Renal cortical epithelial cell (primary cell): ENCODE measurements at regions not wholly inside any gene's neighbourhood (a gene's known extent, or its start where the extent isn't known, plus 50 kb on each side); places are given as distances from the start of the nearest gene placed in this dataset.

Experiments
- DNase-seq: peaks from one replicate; pipeline ENCODE4 v3.0.0-alpha.2; 2011; ENCODE audit warnings: low read depth

DNA sequence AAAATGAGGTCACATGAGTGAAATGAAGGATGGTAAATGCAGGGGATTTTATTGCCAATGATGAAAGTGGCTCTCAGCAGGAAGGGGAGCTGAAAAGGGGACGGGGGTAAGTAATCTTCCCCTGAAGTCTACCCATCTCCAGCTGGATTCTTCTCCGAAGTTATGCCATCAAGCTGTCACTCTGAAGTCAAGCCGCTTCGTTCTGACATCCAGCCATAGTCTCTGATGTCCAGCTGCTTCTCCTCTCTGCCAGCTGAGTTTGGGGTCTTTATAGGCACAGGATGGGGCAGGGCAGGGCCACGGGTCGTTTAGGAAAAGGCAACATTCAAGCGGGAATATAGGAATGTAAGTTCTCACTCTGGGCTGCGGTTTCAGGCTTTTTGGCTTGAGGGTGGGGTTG, 181.9 kb upstream of the ANO3 start:
- no peak for DNase-seq

DNA sequence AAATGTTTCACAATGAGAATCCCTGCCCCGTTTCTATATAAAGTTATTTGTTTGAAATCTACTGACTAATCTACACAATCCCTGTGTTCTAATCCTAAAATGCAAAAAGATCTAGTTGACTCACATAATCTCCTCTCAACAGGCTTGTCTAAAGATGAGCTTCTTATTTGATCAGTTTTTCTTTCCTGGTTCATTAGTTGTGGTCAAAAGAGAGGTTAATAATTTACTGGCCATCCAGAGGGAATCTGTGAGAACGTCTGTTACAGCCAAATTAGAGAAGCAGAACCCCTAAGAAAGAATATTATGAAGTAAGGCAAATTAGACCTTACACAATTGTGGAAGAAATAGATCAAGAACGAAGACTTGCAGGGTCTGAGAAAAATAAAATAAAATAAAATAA, 173.7 kb upstream of the ANO3 start:
- DNase-seq = peak; percentile 72

DNA sequence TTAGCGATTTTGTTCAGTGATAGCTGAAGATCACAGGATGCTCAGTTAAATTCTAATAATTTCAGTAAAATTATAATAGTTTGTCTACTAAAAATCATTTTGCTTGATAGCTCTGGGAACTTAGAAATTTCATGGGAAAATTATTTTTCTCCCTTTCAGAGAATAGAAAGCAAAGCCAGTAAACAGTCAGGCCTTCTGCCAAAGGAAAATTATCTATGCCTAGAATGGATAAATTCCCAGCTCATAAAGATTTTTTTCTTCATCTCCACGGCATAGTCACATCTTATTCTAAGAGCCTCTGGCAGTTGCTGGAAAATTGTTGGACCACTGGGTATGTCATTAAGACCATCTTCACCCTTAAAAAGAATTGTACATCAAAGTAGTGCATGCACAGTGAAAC, 169.6 kb upstream of the ANO3 start:
- DNase-seq = no peak

DNA sequence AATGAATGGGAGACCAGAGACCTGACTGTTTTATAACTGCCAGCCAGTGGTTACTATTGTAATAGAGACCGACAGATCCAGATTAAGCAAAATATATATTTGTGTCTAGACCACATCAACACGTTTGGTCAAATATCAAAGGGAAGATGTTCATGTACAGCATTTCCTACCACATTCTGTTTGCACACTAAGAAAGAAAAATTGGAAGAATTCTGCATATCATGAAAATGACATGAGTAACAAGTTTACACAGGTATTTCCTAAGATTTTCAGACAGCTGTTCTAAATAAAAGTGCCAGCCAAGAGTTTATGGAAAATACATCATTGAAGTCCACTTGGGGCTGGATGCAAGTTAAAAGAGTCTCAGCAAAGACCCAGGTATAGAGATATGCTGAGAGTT, 145.5 kb upstream of the ANO3 start:
- no peak for DNase-seq

DNA sequence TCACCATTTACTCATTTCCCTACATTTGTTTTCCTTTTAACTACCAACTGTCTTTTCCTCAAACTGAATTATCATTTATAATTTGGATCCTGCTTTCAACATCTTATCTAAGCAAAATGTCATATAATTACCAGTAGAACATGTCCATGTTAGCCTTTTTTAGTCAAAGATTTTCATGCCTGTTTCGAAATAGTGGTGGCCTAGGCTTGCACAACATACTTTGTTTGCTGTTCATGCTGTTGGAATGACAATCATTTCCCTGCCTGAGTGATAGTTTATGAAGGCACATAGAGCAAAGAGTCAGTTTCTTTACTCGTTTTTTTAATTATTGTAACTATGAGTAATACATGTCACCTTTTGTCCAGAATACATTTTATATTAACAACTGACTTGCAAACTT, 144.3 kb upstream of the ANO3 start:
- peak; percentile 96 for DNase-seq

DNA sequence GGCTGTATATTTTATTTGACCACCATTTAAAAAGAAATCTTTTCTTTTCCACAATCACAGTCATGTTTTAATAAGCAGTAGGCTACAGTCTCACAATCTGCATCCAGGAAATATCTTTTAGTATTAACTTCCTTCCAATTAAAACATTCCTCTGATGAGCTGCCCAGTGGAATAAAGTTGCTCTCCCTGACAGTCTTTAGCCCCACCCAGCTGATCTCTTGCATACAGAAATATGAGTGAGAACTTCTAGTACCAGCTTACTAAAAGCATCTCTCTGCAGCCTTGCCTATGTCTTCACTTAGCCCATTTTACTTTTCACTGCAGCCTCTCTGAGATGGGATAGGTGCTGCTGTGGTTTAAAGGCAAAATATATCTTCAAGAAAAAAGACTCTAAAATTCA, 143.4 kb upstream of the ANO3 start:
- DNase-seq = peak; percentile 23

DNA sequence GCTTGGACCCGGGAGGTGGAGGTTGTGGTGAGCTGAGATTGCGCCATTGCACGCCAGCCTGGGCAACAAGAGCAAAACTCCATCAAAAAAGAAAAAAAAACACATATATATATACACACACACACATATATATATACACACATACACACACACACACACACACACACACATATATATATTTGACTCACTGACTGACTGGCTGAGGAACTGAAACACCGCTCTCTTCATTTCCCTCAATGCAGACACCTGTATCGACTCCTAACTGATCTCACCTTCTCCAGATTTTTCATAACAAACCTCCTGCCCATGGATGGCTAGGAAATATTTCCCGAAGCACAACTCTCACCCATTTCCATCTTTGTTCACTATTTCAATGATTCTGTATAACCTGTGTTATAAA, 140.7 kb upstream of the ANO3 start:
- DNase-seq = no peak

DNA sequence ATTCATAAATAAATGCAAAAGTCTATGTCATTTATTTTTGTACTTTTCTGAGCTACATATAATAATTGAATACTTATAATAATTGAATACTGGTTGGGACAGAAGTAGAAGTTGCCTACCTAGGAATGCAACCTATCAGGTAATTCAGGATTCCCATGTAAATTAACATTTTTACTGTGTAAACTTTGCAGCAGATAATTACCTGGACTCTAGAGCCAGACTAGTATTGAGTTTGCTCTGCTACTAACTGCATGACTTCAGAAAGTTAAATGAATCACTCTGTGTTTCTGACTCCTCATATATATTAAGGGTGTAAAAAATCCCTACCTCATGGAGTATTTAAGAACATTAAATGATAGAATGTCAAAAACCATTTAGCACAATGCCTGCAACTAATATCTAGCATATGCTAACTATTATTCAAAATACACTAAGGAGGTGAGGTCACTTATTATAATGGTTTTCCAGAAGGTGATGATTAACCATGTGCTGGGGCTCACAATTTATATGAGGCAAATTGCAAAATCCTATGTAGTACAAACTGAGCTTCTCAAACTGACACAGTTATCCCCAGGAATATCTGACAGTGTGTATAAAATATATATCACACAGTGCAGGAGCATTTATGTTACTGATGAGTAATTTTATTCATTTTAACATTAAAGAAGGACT, 138.1 kb upstream of the ANO3 start:
- DNase-seq = peak; percentile 65

DNA sequence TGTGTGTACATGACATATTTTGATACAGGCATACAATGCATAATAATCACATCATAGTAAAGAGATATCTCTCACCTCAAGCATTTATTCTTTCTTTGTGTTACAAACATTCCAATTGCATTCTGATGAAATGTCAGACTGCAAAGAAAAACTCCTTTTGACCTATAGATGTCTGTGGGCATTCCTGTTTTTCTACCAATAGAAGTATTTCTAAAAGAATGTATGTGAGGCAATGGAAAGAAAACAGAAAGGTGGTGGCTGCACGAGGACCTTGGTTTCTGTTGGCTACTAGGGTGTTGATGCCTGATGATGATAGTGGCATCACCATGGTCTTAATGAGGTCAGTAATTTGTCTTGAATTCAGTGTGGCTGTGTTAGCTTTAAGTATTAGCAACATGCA, 137.0 kb upstream of the ANO3 start:
- no peak for DNase-seq

DNA sequence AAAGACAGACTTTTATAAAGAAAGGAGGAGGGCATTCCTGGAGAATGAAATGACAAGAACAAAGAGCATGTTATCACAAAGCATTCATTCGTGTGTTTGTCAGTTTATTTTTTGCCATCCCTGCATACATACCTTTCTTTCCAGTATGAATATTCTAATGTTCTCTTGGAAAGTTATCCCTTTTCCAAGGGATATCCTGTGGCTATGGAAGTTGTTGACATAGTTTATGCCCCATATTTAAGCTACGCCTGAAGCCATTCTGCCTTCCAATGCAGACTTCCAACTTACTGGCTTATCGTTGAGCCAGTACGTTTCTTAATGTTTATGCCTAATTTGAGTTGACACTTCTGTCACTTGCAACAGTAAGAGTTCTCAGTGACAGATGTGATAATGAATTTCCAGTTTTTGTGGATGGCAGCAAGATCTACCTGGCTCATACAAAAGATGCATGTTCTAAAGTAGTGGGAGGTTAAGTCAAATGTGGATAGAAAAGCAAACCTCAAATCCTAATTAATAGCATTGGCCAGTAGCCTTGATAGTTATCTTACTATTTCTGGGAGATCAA, 133.3 kb upstream of the ANO3 start:
- no peak for DNase-seq

DNA sequence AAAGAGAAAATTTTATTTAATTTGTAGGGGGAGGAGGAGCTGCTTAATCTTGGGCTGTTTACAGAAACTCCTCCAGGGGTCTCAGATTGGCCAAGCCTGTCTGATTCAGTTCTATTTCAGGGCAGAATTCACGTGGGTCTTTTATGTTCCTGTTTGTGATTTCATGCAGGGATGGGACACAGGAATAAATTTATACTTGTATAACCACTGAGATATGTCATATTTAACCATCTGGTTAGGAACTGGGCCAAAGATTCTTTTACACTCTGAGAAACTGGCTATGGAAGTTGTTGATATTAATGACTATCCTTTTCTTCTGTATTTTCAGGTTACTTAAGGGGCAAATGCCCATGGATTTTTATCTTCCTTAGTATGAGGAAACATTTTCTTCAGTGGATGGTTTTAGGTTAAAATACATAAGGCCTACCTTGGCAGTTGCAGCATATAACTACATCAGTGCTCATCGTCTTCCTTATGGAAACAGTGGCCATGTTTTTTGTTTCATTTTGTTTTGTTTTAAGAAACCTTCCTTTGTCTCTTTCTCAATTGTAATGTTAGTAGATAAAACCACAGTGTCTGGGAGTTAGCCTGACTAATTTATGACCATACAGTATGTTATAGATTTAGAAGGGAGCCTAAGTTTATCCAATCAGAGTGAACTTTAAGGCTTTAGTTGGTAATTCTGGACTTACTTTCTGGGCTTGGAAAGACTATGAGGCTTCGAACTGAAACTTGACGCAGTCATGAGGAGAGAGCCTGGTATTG, 132.4 kb upstream of the ANO3 start:
- no peak for DNase-seq

DNA sequence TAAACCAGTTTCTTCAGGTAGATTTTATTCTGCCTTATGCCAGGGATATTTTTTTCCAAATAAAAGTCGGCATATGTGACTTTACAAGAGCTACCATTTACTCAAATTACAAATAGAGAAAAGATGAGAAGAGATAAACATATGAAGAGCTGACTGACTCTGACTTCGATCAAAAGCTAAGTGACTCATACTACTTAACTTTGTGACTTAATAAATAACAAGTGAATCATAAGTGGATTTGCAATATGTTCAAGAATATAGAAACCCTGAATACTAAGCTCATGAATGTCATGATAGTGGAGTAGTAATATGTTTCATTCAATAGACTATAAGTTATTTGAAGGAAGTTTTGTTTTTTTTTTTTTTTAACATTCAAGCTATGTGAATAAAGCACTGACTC, 130.5 kb upstream of the ANO3 start:
- peak; percentile 77 for DNase-seq

DNA sequence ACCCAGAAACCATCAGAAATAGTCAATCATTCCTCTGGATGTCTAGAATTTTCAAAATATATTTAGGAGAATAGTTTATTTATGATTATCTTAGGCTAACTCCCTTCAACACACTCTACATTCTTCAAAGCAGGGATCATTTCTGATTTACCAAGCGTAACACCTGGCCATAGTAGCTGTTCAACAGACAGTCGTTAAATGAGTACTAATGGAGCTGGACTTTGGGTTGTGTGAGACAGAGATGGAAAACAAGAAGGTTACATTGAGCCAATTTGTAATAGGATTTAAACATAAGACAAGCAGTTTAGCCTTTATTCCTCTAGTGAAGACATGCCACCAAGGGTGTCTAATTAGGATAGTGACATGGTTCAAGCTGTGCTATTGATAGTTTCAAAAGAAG, 129.2 kb upstream of the ANO3 start:
- peak; percentile 11 for DNase-seq

DNA sequence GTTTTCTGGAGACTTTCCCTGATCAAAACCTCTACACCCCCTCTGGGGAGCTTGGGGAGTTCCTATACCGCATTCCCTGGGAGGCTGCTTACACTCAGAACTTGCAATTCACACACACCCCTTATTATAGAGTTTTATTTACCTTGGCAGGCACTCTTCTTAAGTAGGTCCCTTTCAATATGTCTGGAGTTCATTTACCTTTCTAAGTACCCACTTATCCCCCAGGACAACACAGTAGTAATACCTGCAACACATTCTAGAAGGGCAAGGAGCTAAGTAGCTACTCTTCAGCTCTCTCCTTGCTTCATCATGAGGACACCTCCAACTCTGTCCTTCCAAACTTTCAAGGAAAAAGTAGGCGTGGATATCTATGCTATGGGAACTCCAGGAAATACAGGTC, 127.8 kb upstream of the ANO3 start:
- no peak for DNase-seq

DNA sequence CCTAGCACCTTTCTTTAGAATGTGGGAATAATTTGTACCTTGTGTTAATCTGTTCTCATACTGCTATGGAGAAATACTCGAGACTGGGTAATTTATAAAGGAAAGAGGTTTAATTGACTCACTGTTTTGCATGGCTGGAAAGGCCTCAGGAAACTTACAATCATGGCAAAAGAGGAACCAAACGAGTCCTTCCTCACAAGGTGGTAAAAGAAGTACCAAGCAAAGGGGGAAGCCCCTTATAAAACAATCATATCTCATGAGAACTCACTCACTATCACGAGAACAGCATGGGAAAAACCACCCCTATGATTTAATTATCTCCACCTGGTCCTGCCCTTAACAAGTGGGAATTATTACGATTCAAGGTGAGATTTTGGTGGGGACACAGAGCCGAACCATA, 127.1 kb upstream of the ANO3 start:
- no peak for DNase-seq

DNA sequence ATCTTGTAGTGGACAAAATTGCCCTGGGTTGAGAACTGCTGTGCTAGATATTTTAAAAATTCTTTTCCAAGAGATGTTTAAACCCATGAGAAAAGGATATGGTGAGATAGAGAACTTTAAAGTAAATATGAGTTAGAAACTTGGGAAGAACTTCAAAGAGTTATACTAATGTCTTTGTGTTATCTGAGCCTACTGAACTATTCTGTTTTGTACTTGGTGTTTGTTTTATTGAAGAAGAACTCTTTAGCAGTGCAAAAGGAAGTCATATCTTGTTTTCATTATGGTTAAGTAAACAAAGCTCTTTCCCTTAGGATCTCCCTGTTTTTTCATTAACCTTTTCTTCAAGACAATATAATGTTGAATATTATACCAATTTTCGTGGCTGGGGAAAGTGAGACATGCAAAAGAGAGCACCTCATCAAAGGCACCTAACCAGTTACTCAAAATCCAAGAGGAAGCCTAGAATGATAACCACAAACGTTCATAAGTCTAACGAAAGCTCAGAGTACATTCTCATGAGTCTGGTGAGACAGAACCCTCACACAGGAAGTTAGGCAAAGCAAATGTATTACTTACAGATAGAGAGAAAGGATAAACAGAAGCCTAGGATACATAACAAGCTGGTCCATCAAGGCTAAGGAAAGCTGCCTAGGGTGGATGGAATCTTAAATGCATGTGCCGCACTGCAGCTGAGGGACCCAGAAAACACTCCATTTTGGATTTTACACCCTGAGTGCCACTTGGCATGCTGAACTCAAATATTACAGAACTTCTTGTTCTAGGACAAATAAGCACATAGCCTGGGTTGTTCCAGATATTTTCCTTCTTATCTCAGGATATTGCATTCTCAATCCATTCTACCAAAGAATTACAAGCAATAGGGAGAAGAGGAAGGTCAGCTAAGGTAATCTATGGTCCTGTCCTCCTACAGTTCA, 112.5 kb upstream of the ANO3 start:
- no peak for DNase-seq

DNA sequence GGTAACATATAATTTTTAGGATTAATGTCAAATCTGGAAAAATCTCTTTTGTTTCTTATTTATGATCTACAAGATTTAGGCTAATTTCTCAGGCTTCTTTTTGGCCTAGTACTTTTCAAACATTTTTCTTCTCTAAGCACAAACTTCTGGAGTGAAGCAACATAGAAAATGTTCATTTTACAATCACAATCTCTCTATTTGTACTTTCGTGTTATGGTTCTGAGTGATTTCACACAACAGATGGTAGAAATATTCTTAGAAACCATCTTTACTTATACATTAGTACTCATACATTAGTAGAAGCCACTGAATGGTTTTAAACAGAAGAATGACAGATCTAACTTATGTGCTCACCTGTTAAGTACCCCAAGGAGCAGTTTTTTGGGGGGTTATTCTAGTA, 106.3 kb upstream of the ANO3 start:
- DNase-seq = no peak

DNA sequence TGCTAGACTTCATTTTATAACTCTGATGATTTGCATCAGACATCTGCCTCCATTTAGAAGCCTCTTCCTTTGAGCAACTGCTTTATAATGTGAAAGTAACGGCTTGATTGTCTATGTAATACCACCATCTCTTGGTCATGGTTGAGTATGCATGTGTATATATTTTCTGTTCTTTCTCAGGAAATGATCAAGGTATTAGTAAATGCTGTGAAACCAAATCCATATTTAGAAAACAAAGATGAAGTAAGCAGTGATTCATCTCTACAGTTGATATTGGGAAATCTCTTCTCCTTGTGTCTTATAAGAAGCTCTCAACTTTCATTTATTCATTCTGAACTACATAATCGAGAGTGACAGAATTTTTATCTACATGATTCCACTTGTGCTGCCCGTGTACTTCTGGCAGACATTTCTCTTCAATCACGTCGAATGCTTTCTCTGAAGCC, 104.6 kb upstream of the ANO3 start:
- DNase-seq = peak; percentile 59

DNA sequence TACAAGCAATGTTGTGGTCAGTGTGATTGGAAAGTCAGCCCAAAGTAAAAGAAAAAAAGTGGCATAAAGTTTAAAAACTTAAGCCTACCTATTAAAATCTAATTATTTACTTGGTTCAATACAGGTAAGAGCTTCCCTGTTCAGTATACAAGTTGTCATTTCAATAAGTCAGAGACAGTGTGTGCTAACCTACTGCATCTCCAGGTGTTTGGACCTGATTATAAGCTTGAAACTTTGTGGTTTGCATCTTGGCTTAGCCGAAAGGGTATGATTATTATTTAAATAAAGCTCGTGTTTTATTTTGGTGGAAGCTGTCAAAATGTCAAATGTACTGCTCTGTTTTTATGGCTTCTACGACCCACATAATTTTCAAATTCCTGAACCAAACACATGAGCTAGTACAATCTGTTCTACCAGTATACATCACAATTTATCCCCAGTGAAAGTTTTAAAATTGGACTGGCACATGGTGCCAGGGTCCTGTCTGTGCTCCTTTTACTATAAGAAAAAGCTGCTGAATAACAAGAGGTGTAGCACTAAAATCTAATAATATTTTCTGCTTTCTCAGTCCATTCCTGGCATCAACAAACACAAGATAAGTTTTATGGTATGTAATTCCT, 103.9 kb upstream of the ANO3 start:
- DNase-seq = no peak

DNA sequence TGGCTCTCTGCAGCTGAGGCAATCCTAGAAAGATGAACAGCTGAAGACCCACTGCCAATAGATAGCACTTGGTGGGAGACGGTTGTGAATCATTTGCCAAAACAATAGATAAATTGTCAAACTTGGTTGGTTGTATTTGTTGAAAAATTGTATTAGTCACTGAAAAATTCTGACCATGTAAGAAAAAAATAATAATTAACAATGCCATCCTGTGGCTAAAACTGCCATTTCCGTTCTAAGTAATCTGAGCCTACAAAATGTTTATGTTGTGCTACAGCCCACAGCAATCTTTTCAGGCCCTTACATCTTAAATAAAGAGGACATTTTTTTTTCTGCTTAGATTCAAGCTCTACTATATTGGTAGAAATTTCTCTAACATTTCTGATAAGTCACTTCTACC, 103.2 kb upstream of the ANO3 start:
- DNase-seq = peak; percentile 33

DNA sequence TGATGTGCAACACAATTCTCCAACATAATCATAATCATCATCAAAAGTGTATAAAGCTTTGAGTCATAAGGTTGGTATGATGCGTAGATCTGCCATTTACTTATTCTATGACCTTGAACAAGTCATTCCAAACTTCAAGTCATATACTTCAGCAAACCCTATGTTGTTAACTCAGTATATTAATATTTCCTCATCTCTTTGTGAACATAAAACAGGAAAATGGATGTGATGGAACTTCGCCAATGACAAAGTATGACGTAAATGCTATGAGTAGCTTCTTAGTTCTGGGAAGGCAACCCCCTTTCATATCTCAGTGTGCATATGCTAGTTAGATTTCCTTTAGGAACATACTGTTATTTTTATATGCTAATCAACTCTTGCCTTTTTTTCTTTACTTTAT, 102.7 kb upstream of the ANO3 start:
- no peak for DNase-seq

DNA sequence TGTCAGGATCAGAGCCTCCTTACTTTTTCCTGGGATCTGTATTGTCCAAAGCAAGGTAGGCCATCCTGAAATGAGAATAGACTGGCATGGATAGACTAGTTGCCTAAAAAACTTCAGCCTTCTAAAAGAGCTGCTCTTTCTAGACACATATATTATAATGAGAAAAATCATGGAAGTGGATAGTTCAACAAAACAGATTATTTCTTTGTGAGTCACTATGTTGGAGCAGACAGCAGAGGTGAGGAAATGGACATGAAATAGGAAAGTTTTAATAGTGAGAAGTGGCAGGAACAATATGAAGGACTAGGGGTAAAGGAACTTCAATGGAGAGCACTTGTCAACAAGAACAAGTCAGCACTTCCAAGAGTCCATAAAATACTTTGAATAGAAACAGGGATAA, 101.9 kb upstream of the ANO3 start:
- no peak for DNase-seq
